Thymus (tissue), 11 donors: ENCODE measurements at regions not wholly inside any gene's neighbourhood (a gene's known extent, or its start where the extent isn't known, plus 50 kb on each side); places are given as distances from the start of the nearest gene placed in this dataset.
"Not testable (repeated sequence)": the region's sequence is repeated elsewhere in the genome, so short reads cannot be mapped to it uniquely, and the experiment has no call there.

Experiments used
- DNase-seq, 9 donors: peaks; one replicate each; pipeline ENCODE4 v3.0.0-alpha.2; 2013; ENCODE audit warnings: low spot score in 9 of 9, low read depth in 6 of 9, missing footprints in 1 of 9
- H3K27ac ChIP-seq, 2 donors: one replicate each; pipeline ENCODE4 v1.5.1; 2013; ENCODE audit warnings: control low read depth in 1 of 2, low read depth in 1 of 2, low read length in 1 of 2, mild to moderate bottlenecking in 1 of 2, moderate library complexity in 1 of 2
- H3K27me3 ChIP-seq, 2 donors: one replicate each; pipeline ENCODE4 v1.5.1; 2013; ENCODE audit warnings: low read length in 1 of 2; ENCODE audit not compliant: control insufficient read depth in 2 of 2, insufficient read depth in 1 of 2
- H3K36me3 ChIP-seq, 2 donors: one replicate each; pipeline ENCODE4 v1.5.1; 2013; ENCODE audit warnings: low read length in 1 of 2, mild to moderate bottlenecking in 1 of 2, moderate library complexity in 1 of 2; ENCODE audit not compliant: control insufficient read depth in 2 of 2, insufficient read depth in 2 of 2
- H3K4me1 ChIP-seq, 2 donors: one replicate each; pipeline ENCODE4 v1.5.1; 2013; ENCODE audit warnings: low read length in 2 of 2; ENCODE audit not compliant: control insufficient read depth in 2 of 2, insufficient read depth in 2 of 2
- H3K4me3 ChIP-seq, 2 donors: one replicate each; pipeline ENCODE4 v1.5.1; 2013; ENCODE audit warnings: low read length in 2 of 2, control low read depth in 1 of 2, mild to moderate bottlenecking in 1 of 2
- H3K9me3 ChIP-seq, 2 donors: one replicate each; pipeline ENCODE4 v1.5.1; 2013; ENCODE audit warnings: low read length in 1 of 2, mild to moderate bottlenecking in 1 of 2; ENCODE audit not compliant: control insufficient read depth in 2 of 2, insufficient read depth in 1 of 2
- WGBS: extraction: QIAGEN DNeasy Blood & Tissue Kit; methylation state at CpG from one replicate; pipeline ENCODE4 v1.1.7; 2013; 5-methylcytosine and 5-hydroxymethylcytosine counted together
- donor health status: healthy.

GRCh38 chr14:45946251-45946650 is 693.2 kb upstream of the MIS18BP1 start:
- no peaks in the 10 kb centered on the region for H3K36me3 ChIP-seq
- H3K27ac ChIP-seq: no peak overlapping the region
- no peaks in the 10 kb centered on the region for H3K4me1 ChIP-seq
- no peak for DNase-seq
- H3K9me3 ChIP-seq: no peaks in the 10 kb centered on the region
- H3K27me3 ChIP-seq: no peaks in the 10 kb centered on the region
- no peak overlapping the region for H3K4me3 ChIP-seq
- WGBS: 84% methylated on average over 3 of the region's 3 CpGs

GRCh38 chr14:45940318-45940717 is 687.3 kb upstream of the MIS18BP1 start:
- Histone ChIP-seq H3K27me3 (no peaks in the 10 kb centered on the region), H3K27ac (no peak overlapping the region), H3K4me1 (no peaks in the 10 kb centered on the region), H3K4me3 (no peak overlapping the region), H3K9me3 (no peaks in the 10 kb centered on the region), H3K36me3 (no peaks in the 10 kb centered on the region)
- no peak for DNase-seq

- H3K4me1 ChIP-seq: no peaks in the 10 kb centered on the region
- no peak overlapping the region for H3K4me3 ChIP-seq
- no peak for DNase-seq
- no peaks in the 10 kb centered on the region for H3K27me3 ChIP-seq
- H3K36me3 ChIP-seq: no peaks in the 10 kb centered on the region
- no peak overlapping the region for H3K27ac ChIP-seq
- H3K9me3 ChIP-seq: peaks cover 0 to 5% of the 10 kb centered on the region in 2 donors
Measured at GRCh38 chr14:45939572-45939971, 686.6 kb upstream of the MIS18BP1 start.

GRCh38 chr14:45919995-45920394 is 667.0 kb upstream of the MIS18BP1 start:
- H3K27ac ChIP-seq, H3K36me3 ChIP-seq, H3K9me3 ChIP-seq, H3K4me1 ChIP-seq, H3K27me3 ChIP-seq, DNase-seq, H3K4me3 ChIP-seq: not testable (repeated sequence)
- 79% methylated on average over 3 of the region's 3 CpGs for WGBS

GRCh38 chr14:45916340-45916953 is 663.4 kb upstream of the MIS18BP1 start:
- WGBS: 87% methylated on average over 3 of the region's 3 CpGs
- H3K9me3 ChIP-seq: peaks cover 0 to 7% of the 10 kb centered on the region in 2 donors
- H3K4me1 ChIP-seq: no peaks in the 10 kb centered on the region
- no peaks in the 10 kb centered on the region for H3K27me3 ChIP-seq
- H3K36me3 ChIP-seq: no peaks in the 10 kb centered on the region
- no peak overlapping the region for H3K4me3 ChIP-seq
- H3K27ac ChIP-seq: no peak overlapping the region
- DNase-seq: no peak

GRCh38 chr14:45907782-45908181 is 654.8 kb upstream of the MIS18BP1 start:
- DNase-seq: no peak
- WGBS: 95% methylated on average over 1 of the region's 1 CpG
- H3K27me3 ChIP-seq: no peaks in the 10 kb centered on the region
- no peak overlapping the region for H3K4me3 ChIP-seq
- H3K27ac ChIP-seq: no peak overlapping the region
- no peaks in the 10 kb centered on the region for H3K4me1 ChIP-seq
- no peaks in the 10 kb centered on the region for H3K36me3 ChIP-seq
- H3K9me3 ChIP-seq: no peaks in the 10 kb centered on the region

- no peaks in the 10 kb centered on the region for H3K4me1 ChIP-seq
- H3K27ac ChIP-seq: no peak overlapping the region
- WGBS: 87% methylated on average over 1 of the region's 1 CpG
- H3K9me3 ChIP-seq: no peaks in the 10 kb centered on the region
- no peak for DNase-seq
- no peak overlapping the region for H3K4me3 ChIP-seq
- no peaks in the 10 kb centered on the region for H3K27me3 ChIP-seq
- no peaks in the 10 kb centered on the region for H3K36me3 ChIP-seq
Measured at GRCh38 chr14:45906257-45906656, 653.3 kb upstream of the MIS18BP1 start.

GRCh38 chr14:45905672-45906071 is 652.7 kb upstream of the MIS18BP1 start:
- H3K27me3 ChIP-seq: no peaks in the 10 kb centered on the region
- no peak overlapping the region for H3K27ac ChIP-seq
- H3K36me3 ChIP-seq: no peaks in the 10 kb centered on the region
- H3K4me3 ChIP-seq: no peak overlapping the region
- H3K9me3 ChIP-seq: no peaks in the 10 kb centered on the region
- DNase-seq: no peak
- WGBS: 95% methylated on average over 1 of the region's 1 CpG
- no peaks in the 10 kb centered on the region for H3K4me1 ChIP-seq

- Histone ChIP-seq H3K9me3 (no peaks in the 10 kb centered on the region), H3K4me1 (no peaks in the 10 kb centered on the region), H3K27ac (no peak overlapping the region), H3K36me3 (no peaks in the 10 kb centered on the region), H3K4me3 (no peak overlapping the region), H3K27me3 (no peaks in the 10 kb centered on the region)
- DNase-seq: no peak
- WGBS: 97% methylated on average over 1 of the region's 1 CpG
Measured at GRCh38 chr14:45904314-45904713, 651.3 kb upstream of the MIS18BP1 start.

- Histone ChIP-seq H3K36me3 (no peaks in the 10 kb centered on the region), H3K27me3 (no peaks in the 10 kb centered on the region), H3K4me3 (no peak overlapping the region), H3K27ac (no peak overlapping the region), H3K4me1 (no peaks in the 10 kb centered on the region), H3K9me3 (no peaks in the 10 kb centered on the region)
- WGBS: 91% methylated on average over 3 of the region's 3 CpGs
- no peak for DNase-seq
Measured at GRCh38 chr14:45902241-45902640, 649.2 kb upstream of the MIS18BP1 start.
